HL-60 (cell line): ENCODE measurements at regions not wholly inside any gene's neighbourhood (a gene's known extent, or its start where the extent isn't known, plus 50 kb on each side); places are given as distances from the start of the nearest gene placed in this dataset.

ENCODE experiments used
- GABPA ChIP-seq: IDR thresholded peaks from 2 replicates; pipeline ENCODE4 v1.6.1; 2012; ENCODE audit warnings: low read depth
- TF ChIP-seq, protein P1 (sequence below): IDR thresholded peaks from one replicate; pipeline ENCODE4 v1.5.1; 2011; ENCODE audit warnings: low read length, control low read depth, inconsistent platforms; ENCODE audit not compliant: insufficient read depth

DNA sequence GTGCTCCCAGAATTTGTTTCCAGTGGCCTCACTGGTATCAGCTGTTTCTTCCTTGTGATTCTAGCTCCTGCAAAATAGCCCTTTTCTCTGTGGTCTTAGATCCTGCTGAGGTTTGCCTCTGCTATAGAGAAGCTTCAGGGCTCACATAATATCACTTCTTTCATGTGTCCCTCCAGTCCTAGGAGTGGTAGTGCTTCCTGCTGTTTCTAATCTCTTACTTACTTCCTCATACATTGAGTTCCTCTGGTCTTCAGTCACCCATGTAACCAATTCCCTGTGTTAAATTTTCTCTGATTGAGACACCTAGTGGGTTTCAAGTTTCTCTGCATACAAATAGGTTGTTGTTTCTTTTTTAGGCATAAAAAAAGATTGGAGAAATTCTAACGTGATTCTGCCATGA is 1567.9 kb downstream of the ARAP2 start:
- TF ChIP-seq, protein P1, sequence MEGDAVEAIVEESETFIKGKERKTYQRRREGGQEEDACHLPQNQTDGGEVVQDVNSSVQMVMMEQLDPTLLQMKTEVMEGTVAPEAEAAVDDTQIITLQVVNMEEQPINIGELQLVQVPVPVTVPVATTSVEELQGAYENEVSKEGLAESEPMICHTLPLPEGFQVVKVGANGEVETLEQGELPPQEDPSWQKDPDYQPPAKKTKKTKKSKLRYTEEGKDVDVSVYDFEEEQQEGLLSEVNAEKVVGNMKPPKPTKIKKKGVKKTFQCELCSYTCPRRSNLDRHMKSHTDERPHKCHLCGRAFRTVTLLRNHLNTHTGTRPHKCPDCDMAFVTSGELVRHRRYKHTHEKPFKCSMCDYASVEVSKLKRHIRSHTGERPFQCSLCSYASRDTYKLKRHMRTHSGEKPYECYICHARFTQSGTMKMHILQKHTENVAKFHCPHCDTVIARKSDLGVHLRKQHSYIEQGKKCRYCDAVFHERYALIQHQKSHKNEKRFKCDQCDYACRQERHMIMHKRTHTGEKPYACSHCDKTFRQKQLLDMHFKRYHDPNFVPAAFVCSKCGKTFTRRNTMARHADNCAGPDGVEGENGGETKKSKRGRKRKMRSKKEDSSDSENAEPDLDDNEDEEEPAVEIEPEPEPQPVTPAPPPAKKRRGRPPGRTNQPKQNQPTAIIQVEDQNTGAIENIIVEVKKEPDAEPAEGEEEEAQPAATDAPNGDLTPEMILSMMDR, result no peak
- no peak for TF ChIP-seq GABPA
